Ecto neural progenitor cell (in vitro differentiated cells): ENCODE measurements at regions not wholly inside any gene's neighbourhood (a gene's known extent, or its start where the extent isn't known, plus 50 kb on each side); places are given as distances from the start of the nearest gene placed in this dataset.
"Not testable (repeated sequence)": the region's sequence is repeated elsewhere in the genome, so short reads cannot be mapped to it uniquely, and the experiment has no call there.

ENCODE experiments used
- DNase-seq: peaks from one replicate; pipeline ENCODE4 v3.0.0-alpha.2; 2018; ENCODE audit warnings: low spot score

- not testable (repeated sequence) for DNase-seq
Observed at GRCh38 chr9:39566782-39567181, 211.3 kb downstream of the SPATA31A1 start.

GRCh38 chr9:39567396-39567795 is 211.9 kb downstream of the SPATA31A1 start:
- not testable (repeated sequence) for DNase-seq

- DNase-seq: not testable (repeated sequence)
Observed at GRCh38 chr9:39568900-39569299, 213.4 kb downstream of the SPATA31A1 start.

- not testable (repeated sequence) for DNase-seq
Observed at GRCh38 chr9:39573024-39574022, 217.9 kb downstream of the SPATA31A1 start.

- DNase-seq: not testable (repeated sequence)
Observed at GRCh38 chr9:39579000-39579399, 223.5 kb downstream of the SPATA31A1 start.

GRCh38 chr9:39581296-39581695 is 225.8 kb downstream of the SPATA31A1 start:
- not testable (repeated sequence) for DNase-seq

- DNase-seq: not testable (repeated sequence)
Observed at GRCh38 chr9:39582677-39583412, 227.4 kb downstream of the SPATA31A1 start.

- DNase-seq: not testable (repeated sequence)
Observed at GRCh38 chr9:39583413-39583747, 227.9 kb downstream of the SPATA31A1 start.

- not testable (repeated sequence) for DNase-seq
Observed at GRCh38 chr9:39585233-39585632, 229.8 kb downstream of the SPATA31A1 start.

- DNase-seq: no peak
Observed at GRCh38 chr9:39587844-39588499, 232.5 kb downstream of the SPATA31A1 start.

- no peak for DNase-seq
Observed at GRCh38 chr9:39588500-39589137, 233.2 kb downstream of the SPATA31A1 start.

GRCh38 chr9:39604089-39604488 is 248.6 kb downstream of the SPATA31A1 start:
- DNase-seq: not testable (repeated sequence)

GRCh38 chr9:39611449-39612231 is 256.2 kb downstream of the SPATA31A1 start:
- DNase-seq: not testable (repeated sequence)

- DNase-seq: not testable (repeated sequence)
Observed at GRCh38 chr9:39616480-39616879, 261.0 kb downstream of the SPATA31A1 start.

GRCh38 chr9:39624048-39624447 is 268.6 kb downstream of the SPATA31A1 start:
- not testable (repeated sequence) for DNase-seq

GRCh38 chr9:39632071-39632470 is 276.6 kb downstream of the SPATA31A1 start:
- not testable (repeated sequence) for DNase-seq

GRCh38 chr9:39649029-39649428 is 293.6 kb downstream of the SPATA31A1 start:
- not testable (repeated sequence) for DNase-seq

- not testable (repeated sequence) for DNase-seq
Observed at GRCh38 chr9:39656960-39657603, 301.6 kb downstream of the SPATA31A1 start.

- DNase-seq: not testable (repeated sequence)
Observed at GRCh38 chr9:39663020-39663419, 307.6 kb downstream of the SPATA31A1 start.

GRCh38 chr9:39663713-39664112 is 308.2 kb downstream of the SPATA31A1 start:
- DNase-seq: not testable (repeated sequence)
